ENCODE measurements at regions not wholly inside any gene's neighbourhood (a gene's known extent, or its start where the extent isn't known, plus 50 kb on each side); places are given as distances from the start of the nearest gene placed in this dataset.

GRCh38 chr17:70786081-70786480 lies 616.7 kb downstream of the KCNJ2 start:
- Mint-ChIP-seq H3K4me1 (no peaks in the 10 kb centered on the region), H3K27me3 (no peaks in the 10 kb centered on the region), H3K4me3 (no peak overlapping the region), H3K27ac (no peak overlapping the region), H3K36me3 (no peaks in the 10 kb centered on the region), H3K9me3 (peaks cover 0 to 12% (median 4%) of the 10 kb centered on the region in 7 donors)
- ATAC-seq (ENCODE audit: low read depth in 2 of 2) = no peak
- no peak for DNase-seq
- Histone ChIP-seq H3K4me1 (ENCODE audit: control insufficient read depth, insufficient read depth, low read length, poor library complexity, severe bottlenecking) (no peaks in the 10 kb centered on the region), H3K4me3 (ENCODE audit: low read depth, low read length) (no peak overlapping the region), H3K27ac (ENCODE audit: insufficient read depth, low read length, poor library complexity, severe bottlenecking) (no peak overlapping the region), H3K9me3 (ENCODE audit: control insufficient read depth in 2 of 2, low read length in 2 of 2) (no peaks in the 10 kb centered on the region), H3K27me3 (ENCODE audit: control insufficient read depth, insufficient read depth, low read length) (no peaks in the 10 kb centered on the region), H3K36me3 (ENCODE audit: control insufficient read depth, insufficient read depth, low read length) (no peaks in the 10 kb centered on the region)

GRCh38 chr17:70787721-70788300 lies 618.5 kb downstream of the KCNJ2 start:
- Mint-ChIP-seq H3K27me3 (no peaks in the 10 kb centered on the region), H3K4me3 (no peak overlapping the region), H3K9me3 (peaks cover 0 to 9% (median 6%) of the 10 kb centered on the region in 7 donors), H3K36me3 (no peaks in the 10 kb centered on the region), H3K27ac (no peak overlapping the region), H3K4me1 (no peaks in the 10 kb centered on the region)
- no peaks in the 10 kb centered on the region for H3K36me3 ChIP-seq (ENCODE audit: control insufficient read depth, insufficient read depth, low read length)
- DNase-seq (no peak), ATAC-seq (ENCODE audit: low read depth in 2 of 2) (no peak)
- H3K4me1 ChIP-seq (ENCODE audit: control insufficient read depth, insufficient read depth, low read length, poor library complexity, severe bottlenecking) = no peaks in the 10 kb centered on the region
- no peaks in the 10 kb centered on the region for H3K9me3 ChIP-seq (ENCODE audit: control insufficient read depth in 2 of 2, low read length in 2 of 2)
- H3K4me3 ChIP-seq (ENCODE audit: low read depth, low read length) = no peak overlapping the region
- no peak overlapping the region for H3K27ac ChIP-seq (ENCODE audit: insufficient read depth, low read length, poor library complexity, severe bottlenecking)
- H3K27me3 ChIP-seq (ENCODE audit: control insufficient read depth, insufficient read depth, low read length) = no peaks in the 10 kb centered on the region

- Histone ChIP-seq H3K27me3 (ENCODE audit: control insufficient read depth, insufficient read depth, low read length) (no peaks in the 10 kb centered on the region), H3K9me3 (ENCODE audit: control insufficient read depth in 2 of 2, low read length in 2 of 2) (no peaks in the 10 kb centered on the region), H3K36me3 (ENCODE audit: control insufficient read depth, insufficient read depth, low read length) (no peaks in the 10 kb centered on the region), H3K4me3 (ENCODE audit: low read depth, low read length) (no peak overlapping the region), H3K27ac (ENCODE audit: insufficient read depth, low read length, poor library complexity, severe bottlenecking) (no peak overlapping the region), H3K4me1 (ENCODE audit: control insufficient read depth, insufficient read depth, low read length, poor library complexity, severe bottlenecking) (no peaks in the 10 kb centered on the region)
- Mint-ChIP-seq H3K4me3 (no peak overlapping the region), H3K9me3 (peaks cover 0 to 9% (median 3%) of the 10 kb centered on the region in 7 donors), H3K4me1 (no peaks in the 10 kb centered on the region), H3K27ac (no peak overlapping the region), H3K27me3 (no peaks in the 10 kb centered on the region), H3K36me3 (no peaks in the 10 kb centered on the region)
- DNase-seq = no peak
- ATAC-seq (ENCODE audit: low read depth in 2 of 2) = no peak
Observed at GRCh38 chr17:70791748-70792443, 622.6 kb downstream of the KCNJ2 start.

GRCh38 chr17:70794738-70795137 lies 625.4 kb downstream of the KCNJ2 start:
- no peak overlapping the region for H3K27ac ChIP-seq (ENCODE audit: insufficient read depth, low read length, poor library complexity, severe bottlenecking)
- no peaks in the 10 kb centered on the region for H3K4me1 Mint-ChIP-seq
- ATAC-seq (ENCODE audit: low read depth in 2 of 2) (no peak), DNase-seq (no peak)
- H3K9me3 ChIP-seq (ENCODE audit: control insufficient read depth in 2 of 2, low read length in 2 of 2) = no peaks in the 10 kb centered on the region
- no peak overlapping the region for H3K4me3 ChIP-seq (ENCODE audit: low read depth, low read length)
- H3K36me3 ChIP-seq (ENCODE audit: control insufficient read depth, insufficient read depth, low read length) = no peaks in the 10 kb centered on the region
- H3K4me3 Mint-ChIP-seq = no peak overlapping the region
- no peaks in the 10 kb centered on the region for H3K27me3 Mint-ChIP-seq
- no peaks in the 10 kb centered on the region for H3K27me3 ChIP-seq (ENCODE audit: control insufficient read depth, insufficient read depth, low read length)
- H3K4me1 ChIP-seq (ENCODE audit: control insufficient read depth, insufficient read depth, low read length, poor library complexity, severe bottlenecking) = no peaks in the 10 kb centered on the region
- H3K9me3 Mint-ChIP-seq = peaks cover 0 to 10% (median 5%) of the 10 kb centered on the region in 7 donors
- H3K36me3 Mint-ChIP-seq = no peaks in the 10 kb centered on the region
- no peak overlapping the region for H3K27ac Mint-ChIP-seq

- Mint-ChIP-seq H3K27me3 (no peaks in the 10 kb centered on the region), H3K27ac (no peak overlapping the region), H3K4me1 (no peaks in the 10 kb centered on the region), H3K36me3 (no peaks in the 10 kb centered on the region), H3K4me3 (no peak overlapping the region), H3K9me3 (peaks cover 0 to 8% (median 5%) of the 10 kb centered on the region in 7 donors)
- Histone ChIP-seq H3K4me1 (ENCODE audit: control insufficient read depth, insufficient read depth, low read length, poor library complexity, severe bottlenecking) (no peaks in the 10 kb centered on the region), H3K27me3 (ENCODE audit: control insufficient read depth, insufficient read depth, low read length) (no peaks in the 10 kb centered on the region), H3K4me3 (ENCODE audit: low read depth, low read length) (no peak overlapping the region), H3K36me3 (ENCODE audit: control insufficient read depth, insufficient read depth, low read length) (no peaks in the 10 kb centered on the region), H3K9me3 (ENCODE audit: control insufficient read depth in 2 of 2, low read length in 2 of 2) (no peaks in the 10 kb centered on the region), H3K27ac (ENCODE audit: insufficient read depth, low read length, poor library complexity, severe bottlenecking) (no peak overlapping the region)
- ATAC-seq (ENCODE audit: low read depth in 2 of 2) (no peak), DNase-seq (no peak)
Observed at GRCh38 chr17:70795620-70796019, 626.3 kb downstream of the KCNJ2 start.

- no peaks in the 10 kb centered on the region for H3K27me3 Mint-ChIP-seq
- Histone ChIP-seq H3K4me1 (ENCODE audit: control insufficient read depth, insufficient read depth, low read length, poor library complexity, severe bottlenecking) (no peaks in the 10 kb centered on the region), H3K9me3 (ENCODE audit: control insufficient read depth in 2 of 2, low read length in 2 of 2) (no peaks in the 10 kb centered on the region), H3K36me3 (ENCODE audit: control insufficient read depth, insufficient read depth, low read length) (no peaks in the 10 kb centered on the region), H3K27me3 (ENCODE audit: control insufficient read depth, insufficient read depth, low read length) (no peaks in the 10 kb centered on the region), H3K27ac (ENCODE audit: insufficient read depth, low read length, poor library complexity, severe bottlenecking) (no peak overlapping the region), H3K4me3 (ENCODE audit: low read depth, low read length) (no peak overlapping the region)
- DNase-seq (no peak), ATAC-seq (ENCODE audit: low read depth in 2 of 2) (no peak)
- peaks cover 0 to 6% (median 5%) of the 10 kb centered on the region in 7 donors for H3K9me3 Mint-ChIP-seq
- H3K36me3 Mint-ChIP-seq = no peaks in the 10 kb centered on the region
- no peak overlapping the region for H3K4me3 Mint-ChIP-seq
- no peaks in the 10 kb centered on the region for H3K4me1 Mint-ChIP-seq
- no peak overlapping the region for H3K27ac Mint-ChIP-seq
Observed at GRCh38 chr17:70796757-70797156, 627.4 kb downstream of the KCNJ2 start.

GRCh38 chr17:70797166-70797565 lies 627.8 kb downstream of the KCNJ2 start:
- no peak overlapping the region for H3K27ac ChIP-seq (ENCODE audit: insufficient read depth, low read length, poor library complexity, severe bottlenecking)
- H3K9me3 ChIP-seq (ENCODE audit: control insufficient read depth in 2 of 2, low read length in 2 of 2) = no peaks in the 10 kb centered on the region
- H3K36me3 ChIP-seq (ENCODE audit: control insufficient read depth, insufficient read depth, low read length) = no peaks in the 10 kb centered on the region
- H3K27ac Mint-ChIP-seq = no peak overlapping the region
- no peak overlapping the region for H3K4me3 Mint-ChIP-seq
- ATAC-seq (ENCODE audit: low read depth in 2 of 2) (no peak), DNase-seq (no peak)
- H3K4me1 ChIP-seq (ENCODE audit: control insufficient read depth, insufficient read depth, low read length, poor library complexity, severe bottlenecking) = no peaks in the 10 kb centered on the region
- no peaks in the 10 kb centered on the region for H3K27me3 Mint-ChIP-seq
- no peak overlapping the region for H3K4me3 ChIP-seq (ENCODE audit: low read depth, low read length)
- no peaks in the 10 kb centered on the region for H3K27me3 ChIP-seq (ENCODE audit: control insufficient read depth, insufficient read depth, low read length)
- no peaks in the 10 kb centered on the region for H3K36me3 Mint-ChIP-seq
- peaks cover 0 to 8% (median 5%) of the 10 kb centered on the region in 7 donors for H3K9me3 Mint-ChIP-seq
- no peaks in the 10 kb centered on the region for H3K4me1 Mint-ChIP-seq

GRCh38 chr17:70804161-70804560 lies 634.8 kb downstream of the KCNJ2 start:
- Histone ChIP-seq H3K27ac (ENCODE audit: insufficient read depth, low read length, poor library complexity, severe bottlenecking) (no peak overlapping the region), H3K36me3 (ENCODE audit: control insufficient read depth, insufficient read depth, low read length) (no peaks in the 10 kb centered on the region), H3K4me3 (ENCODE audit: low read depth, low read length) (no peak overlapping the region), H3K9me3 (ENCODE audit: control insufficient read depth in 2 of 2, low read length in 2 of 2) (no peaks in the 10 kb centered on the region), H3K27me3 (ENCODE audit: control insufficient read depth, insufficient read depth, low read length) (no peaks in the 10 kb centered on the region), H3K4me1 (ENCODE audit: control insufficient read depth, insufficient read depth, low read length, poor library complexity, severe bottlenecking) (no peaks in the 10 kb centered on the region)
- ATAC-seq (ENCODE audit: low read depth in 2 of 2) = no peak
- Mint-ChIP-seq H3K27me3 (no peaks in the 10 kb centered on the region), H3K4me1 (no peaks in the 10 kb centered on the region), H3K27ac (no peak overlapping the region), H3K4me3 (no peak overlapping the region), H3K9me3 (peaks cover 0 to 8% (median 4%) of the 10 kb centered on the region in 7 donors), H3K36me3 (no peaks in the 10 kb centered on the region)
- DNase-seq = no peak
